NOMO-1 treated with DMSO at 0.1 percent for 48 hours (cell line): ENCODE measurements at regions not wholly inside any gene's neighbourhood (a gene's known extent, or its start where the extent isn't known, plus 50 kb on each side); places are given as distances from the start of the nearest gene placed in this dataset.

ENCODE experiments used
- DNase-seq: peaks from one replicate; lab custom pipeline; 2025; ENCODE audit not compliant: unreplicated experiment; lab: John Stamatoyannopoulos, UW

GRCh38 chr12:34526946-34527345 is 504.6 kb downstream of the ALG10 start:
- DNase-seq, result no peak

GRCh38 chr12:34547276-34547675 is 525.0 kb downstream of the ALG10 start:
- no peak for DNase-seq

GRCh38 chr12:34591966-34592365 is 569.7 kb downstream of the ALG10 start:
- DNase-seq, result no peak

- no peak for DNase-seq
Observed at GRCh38 chr12:34595749-34596733, 573.7 kb downstream of the ALG10 start.

GRCh38 chr12:34597548-34598351 is 575.5 kb downstream of the ALG10 start:
- no peak for DNase-seq

GRCh38 chr12:34598352-34598827 is 576.1 kb downstream of the ALG10 start:
- DNase-seq, result no peak

- no peak for DNase-seq
Observed at GRCh38 chr12:34598851-34599529, 576.7 kb downstream of the ALG10 start.

- DNase-seq, result no peak
Observed at GRCh38 chr12:34599530-34600513, 577.5 kb downstream of the ALG10 start.

- DNase-seq, result no peak
Observed at GRCh38 chr12:34600592-34601462, 578.5 kb downstream of the ALG10 start.

GRCh38 chr12:34601689-34602088 is 579.4 kb downstream of the ALG10 start:
- DNase-seq, result no peak

- no peak for DNase-seq
Observed at GRCh38 chr12:34602213-34602940, 580.1 kb downstream of the ALG10 start.

- no peak for DNase-seq
Observed at GRCh38 chr12:34603382-34604035, 581.2 kb downstream of the ALG10 start.

GRCh38 chr12:34604227-34604626 is 581.9 kb downstream of the ALG10 start:
- DNase-seq, result no peak

GRCh38 chr12:34604631-34605509 is 582.6 kb downstream of the ALG10 start:
- DNase-seq, result no peak

GRCh38 chr12:34605510-34605887 is 583.2 kb downstream of the ALG10 start:
- DNase-seq, result no peak

- DNase-seq, result no peak
Observed at GRCh38 chr12:34605955-34606748, 583.9 kb downstream of the ALG10 start.
